NCI-H2029 treated with DMSO at 0.1 percent for 48 hours (cell line): ENCODE measurements at regions not wholly inside any gene's neighbourhood (a gene's known extent, or its start where the extent isn't known, plus 50 kb on each side); places are given as distances from the start of the nearest gene placed in this dataset.

Experiments used
- DNase-seq: peaks from one replicate; lab custom pipeline; 2025; lab: John Stamatoyannopoulos, UW

- DNase-seq: no peak
Observed at GRCh38 chr3:127396473-127396872, 108.6 kb upstream of the PRR20G start.

DNA sequence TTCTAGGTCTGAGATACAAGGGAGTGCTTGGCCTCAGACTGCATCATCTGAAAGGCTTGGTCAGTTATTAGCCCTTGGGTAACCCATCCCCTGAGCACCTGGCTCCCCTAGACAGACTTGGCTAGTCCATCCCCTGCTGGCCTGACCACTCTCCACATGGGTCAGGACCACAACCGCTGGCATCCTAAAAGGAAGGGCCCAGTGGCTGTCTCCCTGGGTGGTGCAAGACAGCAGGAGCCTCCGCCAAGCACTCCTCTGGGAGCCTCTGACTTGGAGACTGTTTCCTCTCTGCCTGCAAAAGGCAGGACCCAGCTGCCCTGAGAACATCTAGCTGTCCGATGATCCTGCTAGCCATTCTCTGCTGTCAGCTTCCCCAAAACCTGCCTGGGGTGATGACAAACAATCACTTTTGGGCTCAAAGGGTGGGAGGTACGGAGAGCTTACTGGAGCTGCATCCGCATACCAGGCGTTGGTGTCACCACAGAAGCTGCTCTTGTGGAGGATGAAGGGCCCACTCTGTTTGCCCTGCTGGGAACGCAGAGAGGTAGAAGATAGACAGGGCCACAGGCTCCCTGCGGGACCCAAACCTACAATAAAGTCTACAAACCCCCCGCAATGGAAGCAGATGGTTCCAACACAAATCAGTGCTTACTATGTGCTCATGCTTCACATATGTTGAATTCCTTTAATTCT lies 108.0 kb upstream of the PRR20G start:
- DNase-seq: no peak

GRCh38 chr3:127394984-127395662 lies 107.3 kb upstream of the PRR20G start:
- DNase-seq: no peak

DNA sequence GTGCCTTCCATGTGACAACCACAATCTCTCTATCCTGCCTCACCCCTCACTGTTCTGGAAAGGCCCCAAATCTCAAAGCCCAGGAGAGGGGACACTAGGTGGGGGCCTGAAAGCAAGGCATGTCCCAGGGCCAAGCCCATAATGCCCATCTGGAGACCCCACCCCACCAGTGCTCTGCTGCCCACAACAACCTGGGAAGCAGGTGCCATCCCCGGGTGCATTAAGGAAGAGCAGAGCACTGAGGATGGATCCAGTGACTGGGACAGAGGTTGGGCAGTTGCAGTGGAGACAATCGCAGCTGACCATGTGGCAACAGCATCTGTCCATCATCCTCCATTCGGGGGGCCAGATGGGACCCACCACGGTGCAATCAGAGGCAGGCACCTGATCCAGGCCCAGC lies 106.2 kb upstream of the PRR20G start:
- no peak for DNase-seq

DNA sequence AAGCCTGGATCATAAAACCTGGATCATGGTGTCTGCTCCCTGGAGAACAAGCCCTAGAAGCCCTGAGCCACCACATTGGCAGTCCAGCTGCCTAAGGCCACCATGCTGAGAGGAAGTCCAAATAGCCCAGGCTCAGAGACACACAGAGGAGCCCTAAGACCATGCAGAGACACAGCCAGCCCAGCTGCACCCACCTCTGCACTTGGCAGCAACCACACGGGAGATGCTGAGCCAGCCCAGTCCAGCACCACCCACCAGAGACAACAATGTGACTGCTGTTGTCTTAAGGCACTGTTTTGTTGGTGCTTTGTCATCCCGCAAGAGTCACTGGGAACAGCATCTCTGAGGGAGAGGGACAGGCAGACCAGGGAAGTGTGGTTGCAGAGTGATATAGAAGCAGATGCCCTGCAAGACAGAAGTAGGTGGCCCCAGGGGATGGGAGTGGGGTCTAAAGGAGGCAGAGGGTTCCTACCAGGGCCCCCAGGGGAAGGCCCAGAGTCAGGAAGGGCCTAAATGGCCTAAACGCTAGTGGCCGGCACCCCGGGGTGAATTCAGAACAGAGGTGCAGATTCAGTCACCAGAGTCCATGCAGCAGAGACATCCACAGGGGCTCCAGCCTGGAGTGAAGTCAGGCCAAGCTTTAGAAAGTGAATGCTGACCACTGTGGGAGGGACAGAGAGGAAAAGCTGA lies 105.4 kb upstream of the PRR20G start:
- no peak for DNase-seq

- no peak for DNase-seq
Observed at GRCh38 chr3:127392156-127392490, 104.3 kb upstream of the PRR20G start.

- DNase-seq: no peak
Observed at GRCh38 chr3:127391436-127392155, 103.8 kb upstream of the PRR20G start.

GRCh38 chr3:127390365-127391025 lies 102.6 kb upstream of the PRR20G start:
- DNase-seq: no peak

DNA sequence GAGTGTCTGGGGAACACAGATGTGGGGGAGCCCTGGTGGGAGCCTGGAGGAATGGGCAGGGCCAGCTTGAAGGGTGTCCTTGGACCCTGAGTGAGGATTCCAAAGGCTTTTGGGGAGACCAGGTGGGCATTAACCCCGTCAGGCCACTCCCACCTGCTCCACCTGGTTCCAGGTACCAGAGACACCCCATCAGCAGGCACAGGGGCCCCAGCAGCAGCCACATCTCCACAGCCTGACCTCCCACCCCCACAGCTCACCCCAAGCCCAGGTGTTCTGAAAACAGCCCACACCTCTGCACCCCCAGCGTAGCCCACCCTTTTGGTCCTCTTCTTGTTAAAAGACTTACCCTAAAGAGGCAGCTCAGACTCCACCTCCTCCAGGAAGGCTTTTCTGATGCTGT lies 102.1 kb upstream of the PRR20G start:
- DNase-seq: no peak

DNA sequence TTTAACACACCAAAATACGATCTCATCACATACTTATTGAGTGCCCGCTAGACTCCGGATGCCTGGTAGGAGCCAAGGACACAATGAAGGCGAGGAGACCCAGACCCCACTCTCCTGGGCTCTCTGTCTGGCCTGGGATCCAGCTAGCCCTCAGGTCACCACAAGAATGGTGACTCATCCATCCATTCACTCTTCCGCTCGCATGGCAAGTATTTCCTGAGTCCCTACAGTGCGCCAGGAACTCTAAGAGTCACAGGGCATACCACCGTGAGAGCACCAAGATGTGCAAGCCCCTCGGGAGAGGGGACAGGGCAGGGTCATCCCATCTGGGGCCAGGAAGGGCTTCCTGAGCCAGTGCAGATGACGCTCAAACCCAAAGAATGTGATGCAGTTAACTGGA lies 101.6 kb upstream of the PRR20G start:
- DNase-seq: no peak

DNA sequence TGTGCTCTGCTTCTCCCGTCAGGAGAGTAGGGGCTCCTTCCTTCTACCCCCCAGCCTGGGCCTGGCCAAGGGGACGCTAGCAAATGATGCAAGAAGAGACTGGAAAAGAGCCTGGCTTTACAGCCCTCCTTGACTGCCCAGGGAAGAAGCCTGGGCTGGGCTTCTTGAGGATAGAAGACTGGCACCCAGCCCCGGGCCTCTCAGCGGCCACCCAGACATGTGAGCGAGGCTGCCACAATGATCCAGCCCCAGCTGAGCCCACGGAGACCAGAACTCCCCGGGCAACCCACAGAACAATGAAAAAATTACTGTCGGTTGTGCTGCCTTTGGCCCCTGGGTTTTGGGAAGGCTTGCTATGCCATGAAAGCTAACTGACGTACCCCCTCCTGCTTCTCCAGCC lies 100.6 kb upstream of the PRR20G start:
- no peak for DNase-seq

DNA sequence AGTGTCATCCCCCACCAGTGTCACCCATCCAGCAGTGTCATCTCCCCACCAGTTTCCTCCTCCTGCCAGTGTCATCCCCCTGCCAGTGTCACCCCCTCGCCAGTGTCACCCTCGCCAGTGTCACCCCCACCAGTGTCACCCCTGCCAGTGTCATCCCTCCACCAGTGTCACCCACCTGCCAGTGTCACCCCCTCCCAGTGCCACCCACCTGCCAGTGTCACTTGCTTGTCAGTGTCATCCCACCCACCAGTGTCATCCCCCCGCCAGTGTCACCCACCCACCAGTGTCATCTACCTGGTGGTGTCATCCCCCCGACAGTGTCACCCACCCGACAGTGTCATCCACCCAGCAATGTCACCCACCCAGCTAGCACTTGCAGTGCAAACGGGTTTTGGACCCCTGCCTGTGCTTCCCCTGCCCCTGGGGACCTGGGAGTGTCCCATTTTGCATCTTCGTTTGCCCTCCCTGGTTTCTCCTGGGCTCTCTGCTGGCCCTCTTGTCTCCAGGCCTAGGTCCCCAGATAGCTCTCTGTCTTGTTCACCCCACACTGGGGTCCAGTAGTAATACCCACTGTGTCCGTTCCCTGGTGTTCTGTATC lies 99.8 kb upstream of the PRR20G start:
- DNase-seq: no peak

- DNase-seq: no peak
Observed at GRCh38 chr3:127387119-127387518, 99.3 kb upstream of the PRR20G start.

GRCh38 chr3:127386490-127386889 lies 98.6 kb upstream of the PRR20G start:
- DNase-seq: no peak

GRCh38 chr3:127385540-127385870 lies 97.7 kb upstream of the PRR20G start:
- no peak for DNase-seq

GRCh38 chr3:127384717-127385539 lies 97.1 kb upstream of the PRR20G start:
- no peak for DNase-seq

DNA sequence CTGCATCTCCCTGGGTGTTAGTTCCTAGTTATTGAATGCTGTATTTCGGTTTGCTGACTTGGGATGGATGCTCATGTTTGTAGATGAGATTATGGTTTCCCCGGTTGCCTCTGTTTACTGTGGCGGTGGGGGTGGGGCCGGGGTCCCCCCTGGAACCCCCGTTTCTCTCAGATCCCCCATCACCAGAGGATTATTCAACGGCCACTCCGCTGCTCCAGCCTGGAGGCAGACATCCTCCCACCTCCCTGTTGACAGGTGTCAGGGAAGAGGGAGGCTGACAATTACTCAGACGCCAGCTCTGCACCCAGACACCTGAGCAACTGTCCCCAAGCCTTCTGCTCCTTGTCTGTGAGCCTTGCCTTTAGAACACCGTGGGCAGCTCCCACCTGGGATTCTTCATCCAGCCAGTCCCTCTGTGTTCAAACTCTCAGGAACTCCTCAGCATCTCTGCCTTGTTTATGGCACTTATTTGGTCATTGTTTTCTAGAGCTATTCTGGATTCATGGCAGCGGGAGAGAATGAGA lies 95.9 kb upstream of the PRR20G start:
- no peak for DNase-seq

DNA sequence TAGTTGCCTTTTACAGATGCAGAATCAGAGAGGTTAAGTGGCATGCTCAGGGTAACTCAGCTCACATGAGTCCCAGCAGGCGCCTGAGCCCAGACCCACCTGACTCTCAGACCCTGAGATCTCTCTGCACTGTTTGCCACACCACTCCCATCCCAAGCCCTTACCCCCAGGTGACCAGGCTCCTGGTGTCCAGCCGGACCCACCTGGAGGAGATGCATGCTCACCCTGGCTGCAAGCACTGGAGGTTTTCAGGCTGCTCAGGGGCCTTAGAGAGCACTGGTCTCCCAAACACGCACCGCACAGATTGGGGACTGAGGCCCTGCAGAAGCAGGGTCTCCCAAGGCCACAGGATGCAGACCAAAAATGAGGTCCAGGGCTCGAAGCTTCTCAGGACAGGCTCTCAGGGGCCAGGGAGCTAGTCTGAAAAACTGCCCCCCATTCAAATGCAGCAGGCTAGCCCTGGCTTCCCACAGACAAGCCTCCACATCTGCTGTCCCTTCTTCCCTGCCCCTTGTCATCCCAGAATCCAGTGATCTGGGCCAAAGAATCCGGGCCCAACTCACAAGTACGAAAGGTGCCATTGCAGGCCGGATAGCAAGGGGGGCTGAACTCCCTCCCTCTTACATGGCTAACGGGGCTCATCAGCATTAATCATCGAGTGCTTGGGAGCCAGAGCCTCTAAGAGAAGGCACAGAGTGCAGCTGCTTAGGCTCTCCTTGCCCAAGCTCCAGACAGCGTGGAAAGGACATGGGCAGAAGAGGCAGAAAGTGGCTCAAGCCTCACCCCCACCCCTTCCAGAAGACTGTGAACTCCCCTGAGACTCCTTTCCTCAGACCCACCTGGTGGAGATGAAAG lies 90.2 kb upstream of the PRR20G start:
- no peak for DNase-seq

DNA sequence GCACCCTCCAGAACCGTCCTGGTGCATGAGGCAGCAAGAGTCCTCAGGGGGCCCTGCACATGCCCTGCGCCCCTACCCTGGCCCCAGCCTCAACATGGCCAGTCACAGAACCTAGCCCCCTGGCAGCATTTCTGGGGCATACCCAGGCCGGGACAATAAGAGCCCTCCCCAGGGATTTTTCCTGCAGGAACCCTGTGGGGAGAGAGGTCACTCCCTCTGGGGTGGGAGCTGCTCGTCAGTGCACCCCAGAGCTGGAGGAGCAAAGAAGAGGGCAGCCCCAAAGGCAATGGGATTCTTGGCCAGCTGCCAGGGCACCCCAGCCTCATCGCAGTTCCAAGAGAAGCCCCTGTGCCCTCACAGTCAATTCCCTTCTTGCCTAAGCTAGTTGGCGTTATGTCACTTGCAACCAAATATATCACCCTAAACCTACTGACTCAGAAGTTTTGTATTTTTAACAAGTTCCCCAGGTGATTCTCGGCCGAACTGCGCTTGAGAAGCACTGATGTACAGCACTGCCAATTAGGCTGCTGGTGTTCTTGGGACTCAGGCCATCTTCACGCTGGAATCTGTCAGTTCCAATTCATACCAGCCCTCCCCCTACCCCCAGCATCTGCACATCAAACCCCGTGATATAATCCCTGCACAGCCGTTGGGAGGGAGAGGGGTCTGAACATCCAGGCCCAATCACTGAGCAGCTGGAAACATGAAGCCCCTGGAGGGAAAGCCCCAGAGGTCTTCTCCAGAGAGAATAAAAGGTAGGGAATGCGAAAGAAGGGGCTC lies 87.5 kb upstream of the PRR20G start:
- DNase-seq: no peak
